GM12874 (cell line): ENCODE measurements at regions not wholly inside any gene's neighbourhood (a gene's known extent, or its start where the extent isn't known, plus 50 kb on each side); places are given as distances from the start of the nearest gene placed in this dataset.

Experiments
- TF ChIP-seq, protein P1 (sequence below): IDR thresholded peaks from 2 replicates; pipeline ENCODE4 v1.5.1; 2011; ENCODE audit warnings: low read depth, mild to moderate bottlenecking, control low read depth, low read length, moderate library complexity; ENCODE audit not compliant: insufficient read depth

DNA sequence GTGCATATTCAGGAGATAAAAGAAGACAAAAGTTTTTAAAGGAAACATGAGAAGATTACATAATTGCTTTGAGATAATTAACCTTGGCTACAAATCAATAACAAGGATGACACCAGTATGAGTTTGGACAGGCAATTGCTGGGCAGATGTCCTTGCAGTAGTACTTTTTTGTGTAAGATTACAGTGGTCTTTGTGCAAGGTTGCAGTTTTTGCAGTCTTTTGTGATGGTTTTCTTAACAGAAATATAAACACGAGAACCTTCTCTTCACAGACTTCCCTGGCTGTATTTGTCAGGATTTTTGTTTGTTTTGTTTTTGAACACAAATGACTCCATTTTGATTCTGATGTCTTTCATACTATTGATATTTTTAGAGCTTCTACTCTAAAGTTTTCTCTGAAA lies 128.3 kb upstream of the ALCAM start:
- TF ChIP-seq, protein P1, sequence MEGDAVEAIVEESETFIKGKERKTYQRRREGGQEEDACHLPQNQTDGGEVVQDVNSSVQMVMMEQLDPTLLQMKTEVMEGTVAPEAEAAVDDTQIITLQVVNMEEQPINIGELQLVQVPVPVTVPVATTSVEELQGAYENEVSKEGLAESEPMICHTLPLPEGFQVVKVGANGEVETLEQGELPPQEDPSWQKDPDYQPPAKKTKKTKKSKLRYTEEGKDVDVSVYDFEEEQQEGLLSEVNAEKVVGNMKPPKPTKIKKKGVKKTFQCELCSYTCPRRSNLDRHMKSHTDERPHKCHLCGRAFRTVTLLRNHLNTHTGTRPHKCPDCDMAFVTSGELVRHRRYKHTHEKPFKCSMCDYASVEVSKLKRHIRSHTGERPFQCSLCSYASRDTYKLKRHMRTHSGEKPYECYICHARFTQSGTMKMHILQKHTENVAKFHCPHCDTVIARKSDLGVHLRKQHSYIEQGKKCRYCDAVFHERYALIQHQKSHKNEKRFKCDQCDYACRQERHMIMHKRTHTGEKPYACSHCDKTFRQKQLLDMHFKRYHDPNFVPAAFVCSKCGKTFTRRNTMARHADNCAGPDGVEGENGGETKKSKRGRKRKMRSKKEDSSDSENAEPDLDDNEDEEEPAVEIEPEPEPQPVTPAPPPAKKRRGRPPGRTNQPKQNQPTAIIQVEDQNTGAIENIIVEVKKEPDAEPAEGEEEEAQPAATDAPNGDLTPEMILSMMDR, result no peak

DNA sequence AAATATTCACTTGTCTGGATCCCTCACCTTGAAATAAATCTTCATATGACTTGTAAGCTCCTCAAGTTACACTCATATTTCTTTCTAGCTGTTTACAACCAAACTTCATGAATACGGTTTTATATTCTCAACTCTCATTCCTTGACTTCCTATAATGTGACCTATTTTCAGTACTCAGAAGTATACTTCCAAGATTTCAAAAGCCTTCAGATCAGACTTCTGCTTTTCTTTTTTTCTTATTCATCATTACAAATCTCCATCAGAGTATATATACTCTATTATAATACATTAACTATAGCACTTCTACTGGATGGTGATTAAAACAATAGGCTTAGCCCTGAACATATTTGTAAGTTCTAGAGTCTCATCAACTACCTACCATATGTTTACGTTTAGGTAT lies 123.6 kb upstream of the ALCAM start:
- TF ChIP-seq, protein P1, result no peak

DNA sequence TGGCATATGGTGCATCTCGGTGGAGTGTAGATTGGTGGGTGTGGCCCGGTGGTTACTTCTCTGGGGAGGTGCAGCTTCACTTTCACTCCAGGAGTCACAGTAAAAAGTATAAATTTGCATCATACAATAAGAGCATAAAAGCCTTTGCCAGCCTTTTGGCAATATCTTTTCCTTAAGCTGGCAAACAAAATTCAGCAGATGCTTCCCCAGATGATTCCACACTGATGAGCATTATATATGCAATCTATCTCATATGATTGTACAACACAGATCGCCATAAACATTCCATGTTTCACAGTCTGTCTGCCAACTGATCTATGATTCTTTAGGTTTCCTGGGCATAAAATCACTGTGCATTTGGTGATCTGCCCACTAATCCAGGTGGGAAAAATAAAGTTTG lies 120.2 kb upstream of the ALCAM start:
- TF ChIP-seq, protein P1, result no peak

DNA sequence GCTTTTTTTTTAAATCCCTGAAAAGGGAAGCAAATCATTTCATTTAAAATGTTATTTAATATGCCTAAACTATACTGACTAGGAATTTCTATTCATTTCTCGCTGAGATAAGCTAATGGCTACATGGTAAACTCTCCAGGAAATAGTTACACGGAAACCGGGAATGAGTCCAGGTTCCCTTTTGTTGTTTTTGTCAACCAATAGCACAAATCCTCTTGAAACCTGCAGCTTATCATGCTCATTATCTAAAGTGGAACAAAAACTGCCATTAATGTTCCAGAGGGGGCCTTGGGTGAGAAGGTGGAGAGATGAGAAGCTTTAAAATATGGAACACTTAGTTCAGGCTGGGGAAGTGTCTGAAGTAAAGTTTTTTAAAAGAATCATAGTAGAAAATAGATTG lies 113.5 kb upstream of the ALCAM start:
- TF ChIP-seq, protein P1, result no peak

DNA sequence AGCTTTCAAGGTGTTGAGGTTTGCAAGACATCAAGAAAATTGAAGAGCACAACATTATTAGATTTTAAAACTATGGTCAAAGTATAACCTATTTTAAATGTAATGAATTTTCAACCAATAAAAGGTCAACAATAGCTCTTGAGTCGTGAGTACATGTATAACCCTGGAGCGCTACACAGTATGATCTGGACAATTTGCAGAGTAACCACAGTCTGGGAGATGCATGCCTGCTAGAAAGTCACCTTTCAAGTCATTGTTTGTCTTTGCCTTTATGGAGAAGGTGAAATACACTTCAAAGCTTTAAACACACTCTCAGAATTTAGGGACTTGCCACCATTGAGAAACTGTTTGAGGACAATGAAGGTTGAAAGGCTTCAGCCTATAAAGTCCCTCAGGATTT lies 112.6 kb upstream of the ALCAM start:
- TF ChIP-seq, protein P1, result no peak

DNA sequence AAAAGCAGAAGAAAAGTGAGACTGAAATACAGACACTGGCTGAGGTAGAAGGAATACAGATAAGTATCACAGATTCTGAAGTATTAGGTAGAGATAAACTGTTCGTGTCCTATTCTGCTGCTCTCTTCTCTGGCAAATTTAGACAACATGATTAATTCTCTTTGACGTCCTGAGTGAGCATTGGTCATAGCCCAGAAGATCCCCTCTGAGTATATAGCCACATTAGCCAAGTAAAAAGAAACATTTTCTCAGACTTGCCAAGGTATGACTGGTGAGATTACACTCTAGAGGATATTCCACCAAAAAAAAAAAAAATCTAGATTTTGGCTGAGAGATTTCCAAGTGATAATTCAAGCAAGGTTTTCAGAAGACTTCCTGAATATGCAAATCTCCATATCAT lies 111.4 kb upstream of the ALCAM start:
- TF ChIP-seq, protein P1, result no peak

DNA sequence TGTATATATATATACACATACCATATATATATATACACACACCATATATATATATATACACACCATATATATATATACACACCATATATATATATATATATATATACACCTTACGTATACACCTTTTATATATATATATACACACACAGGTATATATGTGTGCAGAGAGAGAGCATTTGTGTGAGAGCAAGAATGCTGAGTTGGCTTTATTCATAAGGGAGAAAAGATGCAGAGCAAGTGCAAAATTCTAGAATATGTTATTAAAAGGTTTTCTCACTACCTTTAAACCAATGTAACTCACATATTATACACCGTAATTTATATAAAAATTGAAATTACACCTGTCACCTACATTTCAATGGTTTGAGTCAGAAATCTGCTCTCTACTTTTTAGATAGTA lies 107.2 kb upstream of the ALCAM start:
- TF ChIP-seq, protein P1, result no peak

DNA sequence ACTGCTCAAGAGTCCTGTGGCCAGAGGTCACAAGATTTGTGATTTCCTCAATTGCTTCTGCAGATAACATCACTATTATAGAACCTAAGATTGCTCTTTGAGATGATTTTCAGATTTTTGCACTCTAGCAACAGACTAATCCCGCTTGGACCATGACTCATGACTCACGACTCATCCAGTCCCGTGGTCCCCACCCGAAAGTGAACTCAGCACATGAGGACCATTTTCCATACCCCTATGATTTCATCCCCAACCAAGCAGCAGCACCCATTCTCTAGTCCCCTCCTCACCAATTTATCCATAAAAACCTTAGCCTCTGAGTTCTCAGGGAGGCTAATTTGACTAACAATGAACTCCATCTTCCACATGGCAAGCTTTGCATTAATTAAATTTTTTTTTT lies 106.3 kb upstream of the ALCAM start:
- TF ChIP-seq, protein P1, result no peak
